GM18508 (cell line): ENCODE measurements at regions not wholly inside any gene's neighbourhood (a gene's known extent, or its start where the extent isn't known, plus 50 kb on each side); places are given as distances from the start of the nearest gene placed in this dataset.

ENCODE experiments used
- ATAC-seq: cut with Tn5 transposase; IDR thresholded peaks from one replicate; pipeline ENCODE4 v1.9.1; 2021; ENCODE audit warnings: moderate number of reproducible peaks; ENCODE audit not compliant: insufficient read depth, unreplicated experiment

- no peak for ATAC-seq
These were observed 185.2 kb downstream of the MYLK4 start for GRCh38 chr6:2565499-2565898.

- ATAC-seq = no peak
These were observed 187.1 kb downstream of the MYLK4 start for GRCh38 chr6:2563635-2564034.

- no peak for ATAC-seq
These were observed 187.8 kb downstream of the MYLK4 start for GRCh38 chr6:2562721-2563451.

- ATAC-seq = no peak
These were observed 189.6 kb downstream of the MYLK4 start for GRCh38 chr6:2560917-2561698.

GRCh38 chr6:2560140-2560818 is 190.4 kb downstream of the MYLK4 start:
- no peak for ATAC-seq

GRCh38 chr6:2558861-2559801 is 191.6 kb downstream of the MYLK4 start:
- no peak for ATAC-seq

- no peak for ATAC-seq
These were observed 192.5 kb downstream of the MYLK4 start for GRCh38 chr6:2558098-2558680.

- ATAC-seq = no peak
These were observed 193.5 kb downstream of the MYLK4 start for GRCh38 chr6:2557181-2557720.

GRCh38 chr6:2556761-2557160 is 194.0 kb downstream of the MYLK4 start:
- ATAC-seq = no peak

GRCh38 chr6:2554651-2555260 is 196.0 kb downstream of the MYLK4 start:
- ATAC-seq = no peak

GRCh38 chr6:2552526-2553154 is 198.1 kb downstream of the MYLK4 start:
- ATAC-seq = no peak

- no peak for ATAC-seq
These were observed 199.0 kb downstream of the MYLK4 start for GRCh38 chr6:2551705-2552104.

- ATAC-seq = no peak
These were observed 200.5 kb downstream of the MYLK4 start for GRCh38 chr6:2550247-2550646.

GRCh38 chr6:2549834-2550233 is 200.9 kb downstream of the MYLK4 start:
- ATAC-seq = no peak

GRCh38 chr6:2547355-2547754 is 203.4 kb downstream of the MYLK4 start:
- ATAC-seq = no peak

GRCh38 chr6:2546901-2547300 is 203.8 kb downstream of the MYLK4 start:
- no peak for ATAC-seq

- ATAC-seq = no peak
These were observed 205.2 kb downstream of the MYLK4 start for GRCh38 chr6:2545383-2546038.

GRCh38 chr6:2543321-2543720 is 207.4 kb downstream of the MYLK4 start:
- ATAC-seq = no peak
